ENCODE measurements at regions not wholly inside any gene's neighbourhood (a gene's known extent, or its start where the extent isn't known, plus 50 kb on each side); places are given as distances from the start of the nearest gene placed in this dataset.

GRCh38 chr10:25682203-25682851 lies 251.7 kb upstream of the MYO3A start:
- TF ChIP-seq CTCF (IDR thresholded peaks at IDR 0.05; ENCODE audit: control extremely low read depth, extremely low read depth, low read depth, missing control alignments): no peak
- no peak for DNase-seq (ENCODE audit: extremely low spot score)
- ChIA-PET CTCF (interaction anchor here (1.0 kb wide), 1 partner anchor 20 kb away, joined by 3 read pairs; no protein-coding TSS in a partner anchor), POLR2A (no interaction called here)

GRCh38 chr10:25683344-25683743 lies 250.7 kb upstream of the MYO3A start:
- DNase-seq (ENCODE audit: extremely low spot score): no peak
- TF ChIP-seq CTCF (IDR thresholded peaks at IDR 0.05; ENCODE audit: control extremely low read depth, extremely low read depth, low read depth, missing control alignments): no peak
- POLR2A ChIA-PET: no interaction called here
- CTCF ChIA-PET: no interaction called here

- ChIA-PET CTCF (no interaction called here), POLR2A (no interaction called here)
- TF ChIP-seq CTCF (IDR thresholded peaks at IDR 0.05; ENCODE audit: control extremely low read depth, extremely low read depth, low read depth, missing control alignments): no peak
- no peak for DNase-seq (ENCODE audit: extremely low spot score)
Observed at GRCh38 chr10:25687521-25687920, 246.5 kb upstream of the MYO3A start.

- TF ChIP-seq CTCF (IDR thresholded peaks at IDR 0.05; ENCODE audit: control extremely low read depth, extremely low read depth, low read depth, missing control alignments): no peak
- ChIA-PET CTCF (interaction anchor here (0.9 to 3.3 kb wide), 3 partner anchors 11 to 13 kb away, joined by 3 to 11 read pairs (median 5); no protein-coding TSS in a partner anchor), POLR2A (no interaction called here)
- no peak for DNase-seq (ENCODE audit: extremely low spot score)
Observed at GRCh38 chr10:25689346-25690100, 244.5 kb upstream of the MYO3A start.

- POLR2A ChIA-PET: no interaction called here
- DNase-seq (ENCODE audit: extremely low spot score): no peak
- CTCF ChIA-PET: interaction anchor here (0.7 to 1.0 kb wide), 2 partner anchors 9 kb away, joined by 3 read pairs; no protein-coding TSS in a partner anchor
- no peak for TF ChIP-seq CTCF (IDR thresholded peaks at IDR 0.05; ENCODE audit: control extremely low read depth, extremely low read depth, low read depth, missing control alignments)
Observed at GRCh38 chr10:25692761-25693160, 241.3 kb upstream of the MYO3A start.

- DNase-seq (ENCODE audit: extremely low spot score): no peak
- no peak for TF ChIP-seq CTCF (IDR thresholded peaks at IDR 0.05; ENCODE audit: control extremely low read depth, extremely low read depth, low read depth, missing control alignments)
- POLR2A ChIA-PET: no interaction called here
- CTCF ChIA-PET: no interaction called here
Observed at GRCh38 chr10:25694206-25694933, 239.7 kb upstream of the MYO3A start.
